Ishikawa (cell line): ENCODE measurements at regions not wholly inside any gene's neighbourhood (a gene's known extent, or its start where the extent isn't known, plus 50 kb on each side); places are given as distances from the start of the nearest gene placed in this dataset.

Experiments
- CEBPB ChIP-seq: IDR thresholded peaks from 2 replicates; pipeline ENCODE4 v1.6.1; 2012
- CREB1 ChIP-seq: IDR thresholded peaks from 2 replicates; pipeline ENCODE4 v1.6.1; 2012; ENCODE audit warnings: low read depth
- EP300 ChIP-seq: IDR thresholded peaks from 2 replicates; pipeline ENCODE4 v1.6.1; 2012; ENCODE audit warnings: borderline replicate concordance
- FOXM1 ChIP-seq: IDR thresholded peaks from 2 replicates; pipeline ENCODE4 v1.6.1; 2012; ENCODE audit warnings: low read depth, borderline replicate concordance
- MAX ChIP-seq: IDR thresholded peaks from 2 replicates; pipeline ENCODE4 v1.6.1; 2012
- NFIC ChIP-seq: IDR thresholded peaks from 2 replicates; pipeline ENCODE4 v1.6.1; 2012
- RAD21 ChIP-seq: IDR thresholded peaks from 2 replicates; pipeline ENCODE4 v1.6.1; 2012; ENCODE audit warnings: low read depth
- REST ChIP-seq: IDR thresholded peaks from 2 replicates; pipeline ENCODE4 v1.6.1; 2012; ENCODE audit warnings: low read depth, mild to moderate bottlenecking
- TAF1 ChIP-seq: IDR thresholded peaks from 2 replicates; pipeline ENCODE4 v1.6.1; 2012; ENCODE audit warnings: low read depth, mild to moderate bottlenecking
- TCF12 ChIP-seq: IDR thresholded peaks from 2 replicates; pipeline ENCODE4 v1.6.1; 2012; ENCODE audit warnings: low read depth
- YY1 ChIP-seq: IDR thresholded peaks from 2 replicates; pipeline ENCODE4 v1.6.1; 2012; ENCODE audit warnings: low read depth

- TF ChIP-seq NFIC = no peak
- TF ChIP-seq EP300 = no peak
- no peak for TF ChIP-seq YY1
- no peak for TF ChIP-seq REST
- TF ChIP-seq FOXM1 = no peak
- TF ChIP-seq RAD21 = no peak
- TF ChIP-seq MAX = no peak
- no peak for TF ChIP-seq CEBPB
- no peak for TF ChIP-seq TAF1
- no peak for TF ChIP-seq TCF12
- TF ChIP-seq CREB1 = no peak
Observed at GRCh38 chr6:71238351-71238750, 50.3 kb upstream of the OGFRL1 start.
